ENCODE measurements at regions not wholly inside any gene's neighbourhood (a gene's known extent, or its start where the extent isn't known, plus 50 kb on each side); places are given as distances from the start of the nearest gene placed in this dataset.

DNA sequence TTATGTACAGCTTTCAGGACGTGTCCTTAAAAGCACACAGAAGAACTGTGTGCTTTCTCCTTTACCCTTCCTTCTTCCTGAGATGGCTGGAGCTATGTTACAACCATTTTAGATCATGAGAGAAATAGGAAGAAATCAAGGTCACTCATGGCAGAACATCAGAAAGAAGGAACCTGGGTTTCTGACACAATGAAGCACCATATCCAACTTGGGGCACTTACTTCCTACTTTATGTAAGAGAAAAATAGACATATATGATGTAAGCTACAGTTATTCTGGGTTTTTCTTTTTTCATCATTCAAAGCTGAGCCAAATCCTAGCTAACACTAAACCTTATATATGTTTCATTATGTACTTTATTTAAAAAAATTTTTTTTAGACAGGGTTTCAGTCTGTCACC lies 79.5 kb downstream of the FAM161A start:
- 0 to 50% (median 31%) methylated on average over 1 of the region's 1 CpG; no CpG with 5 or more reads in 3 of the 10 experiments for WGBS, 10 experiments
- H3K27ac ChIP-seq = no peak overlapping the region
- ATAC-seq (replicated peaks in 6 of 8) = no peak
- no peak overlapping the region for H3K4me3 ChIP-seq
- no peaks in the 10 kb centered on the region for H3K4me1 ChIP-seq (replicated peaks in 1 of 2)
- in situ Hi-C loops (cut with MboI; ENCODE audit: low pct_unique_long_range_greater_than_20kb in 2 of 9, low sequenced_read_pairs in 9 of 9, unreplicated experiment in 9 of 9) = loop anchor here in 1 of 9 experiments (25.0 kb wide), 1 partner anchor 88 kb away; the partner anchor contains the start of gene FAM161A

DNA sequence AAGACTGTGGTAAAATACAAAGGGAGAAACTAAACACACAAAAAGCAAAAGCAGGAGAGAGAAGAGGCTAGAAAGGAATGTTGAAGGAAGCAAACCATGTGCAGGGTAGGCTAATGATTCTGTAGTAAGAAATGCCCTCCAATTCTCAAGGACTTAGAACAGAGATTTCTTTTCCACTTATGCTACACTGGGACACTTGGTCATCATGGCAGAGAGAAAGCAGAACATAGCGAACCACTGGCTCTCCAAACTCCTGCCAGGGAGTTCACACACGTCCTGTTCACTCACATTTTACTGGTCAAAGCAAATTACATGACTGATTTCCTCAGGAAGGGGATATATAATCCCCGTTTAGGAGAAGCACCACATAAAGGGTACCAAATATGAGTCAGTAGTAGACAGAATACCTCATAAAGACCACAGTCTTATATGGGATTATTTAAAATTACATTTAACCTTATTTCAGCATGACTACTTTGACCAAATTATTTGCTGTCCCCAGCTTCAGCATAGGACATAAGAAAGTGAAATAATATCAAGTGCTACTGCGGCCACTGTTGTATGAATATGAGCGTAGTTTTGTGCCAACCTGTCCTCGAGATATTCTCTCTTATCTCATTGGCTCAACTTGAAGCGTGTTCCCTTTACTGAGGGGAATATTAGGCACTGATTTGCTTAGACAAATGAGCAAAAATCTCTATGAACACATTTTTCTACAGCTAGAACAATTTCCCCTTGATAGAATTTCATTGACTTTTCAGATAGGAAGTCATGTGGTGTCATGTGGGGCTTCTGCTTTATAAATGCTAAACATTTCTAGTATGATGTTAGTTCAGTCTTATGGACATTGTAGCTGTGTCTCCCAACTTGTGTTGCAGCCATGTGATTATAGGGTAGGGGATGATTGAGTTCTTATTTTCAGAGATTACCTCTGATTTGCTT lies 81.7 kb downstream of the FAM161A start:
- WGBS, 10 experiments = 40 to 92% (median 67%) methylated on average over 1 to 7 of the region's 7 CpGs
- no peaks in the 10 kb centered on the region for H3K4me1 ChIP-seq (replicated peaks in 1 of 2)
- H3K27ac ChIP-seq = no peak overlapping the region
- in situ Hi-C loops (cut with MboI; ENCODE audit: low pct_unique_long_range_greater_than_20kb in 2 of 9, low sequenced_read_pairs in 9 of 9, unreplicated experiment in 9 of 9) = loop anchor here in 1 of 9 experiments (25.0 kb wide), 1 partner anchor 90 kb away; the partner anchor contains the start of gene FAM161A
- no peak for ATAC-seq (replicated peaks in 6 of 8)
- H3K4me3 ChIP-seq = no peak overlapping the region

DNA sequence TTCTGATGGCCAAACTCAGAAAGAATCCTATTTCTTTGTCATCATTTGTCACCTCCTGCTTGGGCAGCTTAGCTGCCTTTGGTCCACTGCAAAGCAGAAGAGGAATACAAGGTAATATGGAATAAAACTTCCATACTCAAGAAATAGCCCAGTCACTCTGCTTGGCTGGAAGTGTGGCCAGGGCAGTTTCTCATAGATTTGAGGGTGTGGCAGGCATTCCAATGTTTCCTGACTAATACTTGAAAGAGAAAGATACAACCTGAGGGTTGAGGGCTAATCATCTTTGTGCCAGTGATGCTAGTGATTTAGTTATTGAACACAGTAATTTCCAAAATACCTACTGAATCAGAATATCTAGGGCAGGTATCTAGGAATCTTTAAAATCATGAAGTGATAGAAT lies 83.1 kb downstream of the FAM161A start:
- no peak overlapping the region for H3K27ac ChIP-seq
- in situ Hi-C loops (cut with MboI; ENCODE audit: low pct_unique_long_range_greater_than_20kb in 2 of 9, low sequenced_read_pairs in 9 of 9, unreplicated experiment in 9 of 9) = loop anchor here in 1 of 9 experiments (25.0 kb wide), 1 partner anchor 92 kb away; the partner anchor contains the start of gene FAM161A
- H3K4me1 ChIP-seq (replicated peaks in 1 of 2) = no peaks in the 10 kb centered on the region
- H3K4me3 ChIP-seq = no peak overlapping the region
- peak in 2 of 8 experiments; percentile 88 to 97 for ATAC-seq (replicated peaks in 6 of 8)

DNA sequence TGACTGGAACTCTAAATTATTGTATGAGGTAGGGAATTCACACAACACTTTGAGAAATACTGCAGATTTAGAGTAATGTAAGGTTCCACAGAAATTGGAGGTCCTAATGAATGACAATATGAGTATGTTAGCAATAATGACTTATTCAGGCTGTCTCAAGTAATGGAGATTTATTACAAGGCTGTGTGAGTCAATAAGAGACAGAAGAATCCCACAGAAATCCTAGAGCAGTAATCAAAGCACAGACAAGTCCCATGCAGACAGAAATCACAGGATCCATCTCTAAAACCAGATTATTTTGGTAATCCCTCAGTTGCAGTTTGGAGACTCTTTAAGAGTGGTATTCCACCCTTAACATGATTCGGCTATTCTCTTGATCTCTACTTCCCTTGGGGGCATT lies 83.6 kb downstream of the FAM161A start:
- no peak overlapping the region for H3K4me3 ChIP-seq
- peak in 3 of 8 experiments; percentile 15 to 72 (median 70) for ATAC-seq (replicated peaks in 6 of 8)
- in situ Hi-C loops (cut with MboI; ENCODE audit: low pct_unique_long_range_greater_than_20kb in 2 of 9, low sequenced_read_pairs in 9 of 9, unreplicated experiment in 9 of 9) = loop anchor here in 1 of 9 experiments (25.0 kb wide), 1 partner anchor 92 kb away; the partner anchor contains the start of gene FAM161A

DNA sequence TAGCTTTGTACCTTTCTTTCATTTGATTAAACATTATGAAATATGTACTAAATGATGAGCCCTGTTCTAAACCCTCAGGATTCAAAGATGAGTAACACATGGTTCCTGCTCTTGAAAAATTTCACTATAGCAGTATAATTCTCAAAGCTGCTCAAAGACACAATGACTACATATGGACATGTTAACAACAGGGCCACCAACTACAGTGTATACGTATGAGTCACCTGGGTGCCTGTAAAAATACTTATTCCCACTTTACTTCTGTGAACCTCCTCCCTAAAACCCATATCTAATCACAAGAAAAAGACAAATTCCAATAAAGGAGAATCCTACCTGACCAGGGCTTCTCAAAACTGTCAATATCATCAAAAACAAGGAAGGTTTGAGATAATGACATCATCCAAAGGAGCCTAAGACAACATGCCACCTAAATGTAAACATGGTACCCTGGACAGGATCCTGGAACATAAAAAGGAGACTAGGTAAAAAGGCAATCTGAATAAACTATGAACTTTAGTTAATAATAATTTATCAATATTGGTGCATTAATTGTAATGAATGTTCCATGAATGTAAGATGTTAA lies 84.7 kb downstream of the FAM161A start:
- H3K4me3 ChIP-seq = no peak overlapping the region
- in situ Hi-C loops (cut with MboI; ENCODE audit: low pct_unique_long_range_greater_than_20kb in 2 of 9, low sequenced_read_pairs in 9 of 9, unreplicated experiment in 9 of 9) = loop anchor here in 1 of 9 experiments (25.0 kb wide), 1 partner anchor 93 kb away; the partner anchor contains the start of gene FAM161A
- 18 to 100% (median 44%) methylated on average over 1 of the region's 1 CpG; no CpG with 5 or more reads in 6 of the 10 experiments for WGBS, 10 experiments
- no peak overlapping the region for H3K27ac ChIP-seq
- ATAC-seq (replicated peaks in 6 of 8) = no peak
- H3K4me1 ChIP-seq (replicated peaks in 1 of 2) = peaks cover 0 to 2% of the 10 kb centered on the region in 2 donors

More for the DNA sequence above, 83.6 kb downstream of the FAM161A start:
- H3K27ac ChIP-seq = no peak overlapping the region
- 17 to 92% (median 59%) methylated on average over 1 of the region's 1 CpG; no CpG with 5 or more reads in 4 of the 10 experiments for WGBS, 10 experiments
- H3K4me1 ChIP-seq (replicated peaks in 1 of 2) = no peaks in the 10 kb centered on the region

DNA sequence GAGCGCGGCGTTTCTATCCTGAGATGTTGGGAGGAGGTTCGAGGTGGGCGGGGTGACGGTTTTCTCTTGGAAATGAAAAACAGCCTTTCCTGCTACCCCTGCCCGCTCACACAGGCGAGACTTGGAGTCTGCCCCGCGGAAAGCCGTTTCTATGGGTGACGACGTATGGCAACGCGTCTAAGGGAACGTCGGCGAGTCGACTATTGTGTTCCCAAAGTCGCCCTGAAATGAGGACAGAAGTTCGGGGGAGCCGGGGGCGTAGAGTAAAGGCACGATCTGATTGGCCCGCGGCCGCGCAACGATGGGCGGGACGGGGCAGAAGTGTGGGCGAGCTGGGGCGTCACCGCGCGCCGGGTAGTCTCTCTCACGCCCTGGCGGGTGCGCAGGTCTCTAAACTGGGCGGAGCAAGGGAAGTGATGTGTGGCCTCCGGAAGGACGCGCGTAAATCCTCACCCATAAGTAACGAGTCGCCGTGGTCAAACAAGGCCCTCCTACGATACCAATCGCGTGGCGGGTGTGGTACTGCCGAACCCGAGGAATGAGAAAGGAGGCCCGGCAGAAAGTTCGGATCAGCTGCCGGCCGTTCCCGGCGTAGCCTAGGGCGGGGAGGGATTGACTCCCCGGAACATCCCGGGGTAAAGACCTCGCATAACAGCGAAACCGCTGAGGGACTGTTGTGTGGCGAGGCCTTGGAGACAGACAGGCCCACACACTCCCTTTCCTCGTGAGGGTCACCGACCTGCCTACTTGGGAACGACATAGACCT lies 89.6 kb downstream of the FAM161A start:
- peak; percentile 93 to 96 (median 95) for ATAC-seq (replicated peaks in 6 of 8)
- 0 to 15% (median 4%) methylated on average over 1 to 18 of the region's 70 CpGs; no CpG with 5 or more reads in 4 of the 10 experiments for WGBS, 10 experiments
- Histone ChIP-seq H3K4me1 (replicated peaks in 1 of 2) (peaks cover 0 to 2% of the 10 kb centered on the region in 2 donors), H3K27ac (peak overlapping the region; percentile 96 to 97), H3K4me3 (peak overlapping the region; percentile 57 to 84 (median 60))
- in situ Hi-C loops (cut with MboI; ENCODE audit: low pct_unique_long_range_greater_than_20kb in 2 of 9, low sequenced_read_pairs in 9 of 9, unreplicated experiment in 9 of 9) = loop anchor here in 1 of 9 experiments (25.0 kb wide), 1 partner anchor 98 kb away; the partner anchor contains the start of gene FAM161A

DNA sequence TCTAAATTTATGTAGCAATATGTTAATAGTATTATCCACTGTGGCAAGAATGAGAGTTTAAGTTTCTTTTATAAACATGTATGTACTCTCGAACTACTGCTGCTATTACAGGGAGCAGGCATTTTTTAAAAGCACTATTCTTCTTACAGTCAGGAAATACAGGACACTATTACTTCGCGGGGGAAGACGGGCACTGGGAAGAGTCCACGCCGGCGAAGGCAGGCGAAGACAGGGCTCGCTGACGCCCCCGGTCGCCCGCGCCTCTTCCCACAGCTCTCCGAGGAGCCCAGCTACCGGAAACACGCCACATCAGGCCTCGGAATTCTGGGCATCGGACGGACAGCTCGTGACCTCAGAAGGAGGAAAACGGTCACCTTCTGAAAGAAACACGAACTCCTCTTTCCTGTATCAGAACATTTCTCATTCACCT lies 90.2 kb downstream of the FAM161A start:
- in situ Hi-C loops (cut with MboI; ENCODE audit: low pct_unique_long_range_greater_than_20kb in 2 of 9, low sequenced_read_pairs in 9 of 9, unreplicated experiment in 9 of 9) = loop anchor here in 1 of 9 experiments (25.0 kb wide), 1 partner anchor 99 kb away; the partner anchor contains the start of gene FAM161A
- peak; percentile 53 to 72 (median 68) for ATAC-seq (replicated peaks in 6 of 8)
- WGBS, 10 experiments = 0 to 10% (median 0%) methylated on average over 1 to 9 of the region's 23 CpGs; no CpG with 5 or more reads in 2 of the 10 experiments

DNA sequence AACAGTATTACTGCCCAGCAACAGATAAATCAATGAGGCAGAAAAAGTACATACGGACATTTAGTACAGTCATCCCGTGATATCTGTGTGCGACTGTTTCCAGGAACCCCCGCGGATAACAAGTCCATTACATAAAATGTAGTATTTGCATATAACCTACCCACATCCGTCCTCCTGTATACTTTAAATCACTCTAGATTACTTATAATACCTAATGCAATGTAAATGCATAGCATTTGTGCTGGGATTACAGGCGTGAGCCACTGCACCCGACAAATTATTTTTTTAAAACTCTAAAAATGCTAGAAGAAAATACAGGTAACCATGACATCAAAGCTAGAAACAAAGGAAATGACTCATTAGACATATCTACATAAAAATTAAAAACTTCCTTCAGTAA lies 91.6 kb downstream of the FAM161A start:
- in situ Hi-C loops (cut with MboI; ENCODE audit: low pct_unique_long_range_greater_than_20kb in 2 of 9, low sequenced_read_pairs in 9 of 9, unreplicated experiment in 9 of 9) = loop anchor here in 1 of 9 experiments (25.0 kb wide), 1 partner anchor 100 kb away; the partner anchor contains the start of gene FAM161A
- WGBS, 10 experiments = 87 to 100% (median 90%) methylated on average over 2 to 8 of the region's 8 CpGs; no CpG with 5 or more reads in 1 of the 10 experiments
- Histone ChIP-seq H3K4me1 (replicated peaks in 1 of 2) (peaks cover 0 to 2% of the 10 kb centered on the region in 2 donors), H3K27ac (no peak overlapping the region), H3K4me3 (peak overlapping the region in 2 of 5 donors; percentile 1 to 5)
- ATAC-seq (replicated peaks in 6 of 8) = no peak

More for the DNA sequence above, 90.2 kb downstream of the FAM161A start:
- H3K4me1 ChIP-seq (replicated peaks in 1 of 2) = peaks cover 0 to 2% of the 10 kb centered on the region in 2 donors
- H3K27ac ChIP-seq = peak overlapping the region; percentile 94 to 97
- H3K4me3 ChIP-seq = peak overlapping the region; percentile 57 to 84 (median 60)

DNA sequence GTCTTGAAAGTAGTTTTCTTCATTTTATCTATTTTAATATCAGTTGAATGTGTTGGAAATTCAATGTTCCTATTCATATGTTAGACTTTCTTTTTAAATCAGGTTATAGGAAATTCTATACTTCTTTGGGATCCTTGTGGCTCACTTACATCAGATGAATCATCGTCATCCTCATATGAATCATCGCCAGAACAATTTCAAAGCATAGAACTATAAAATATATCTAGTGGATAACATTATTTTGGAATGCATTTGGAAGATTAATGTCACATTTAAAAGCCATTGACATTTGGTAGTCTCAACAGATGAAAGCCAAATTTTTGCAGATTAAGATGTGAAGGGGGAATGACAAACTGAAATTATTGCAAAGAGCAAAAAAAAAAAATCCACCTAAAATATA lies 94.1 kb downstream of the FAM161A start:
- no peak overlapping the region for H3K27ac ChIP-seq
- WGBS, 10 experiments = 0 to 100% (median 83%) methylated on average over 2 of the region's 2 CpGs; no CpG with 5 or more reads in 1 of the 10 experiments
- H3K4me1 ChIP-seq (replicated peaks in 1 of 2) = peaks cover 0 to 1% of the 10 kb centered on the region in 2 donors
- no peak overlapping the region for H3K4me3 ChIP-seq
- in situ Hi-C loops (cut with MboI; ENCODE audit: low pct_unique_long_range_greater_than_20kb in 2 of 9, low sequenced_read_pairs in 9 of 9, unreplicated experiment in 9 of 9) = loop anchor here in 1 of 9 experiments (25.0 kb wide), 1 partner anchor 103 kb away; the partner anchor contains the start of gene FAM161A
- no peak for ATAC-seq (replicated peaks in 6 of 8)

DNA sequence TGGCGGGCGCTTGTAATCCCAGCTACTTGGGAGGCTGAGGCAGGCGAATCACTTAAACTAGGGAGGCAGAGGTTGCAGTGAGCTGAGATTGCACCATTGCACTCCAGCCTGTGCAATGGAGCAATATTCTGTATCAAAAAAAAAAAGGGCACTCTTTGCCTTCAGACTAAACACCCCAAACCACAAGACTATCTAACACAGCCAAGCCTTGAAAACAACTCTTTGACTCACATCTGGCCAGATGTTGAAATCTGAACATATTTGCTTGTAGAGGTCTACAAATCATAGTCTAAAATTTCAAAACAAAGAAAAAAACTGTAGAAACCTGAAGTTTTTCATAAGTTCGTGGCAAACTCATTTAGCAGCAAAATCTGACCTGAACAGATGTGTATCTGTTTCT lies 94.9 kb downstream of the FAM161A start:
- in situ Hi-C loops (cut with MboI; ENCODE audit: low pct_unique_long_range_greater_than_20kb in 2 of 9, low sequenced_read_pairs in 9 of 9, unreplicated experiment in 9 of 9) = loop anchor here in 1 of 9 experiments (25.0 kb wide), 1 partner anchor 103 kb away; the partner anchor contains the start of gene FAM161A
- H3K27ac ChIP-seq = no peak overlapping the region
- WGBS, 10 experiments = 0 to 100% (median 78%) methylated on average over 1 to 4 of the region's 4 CpGs; no CpG with 5 or more reads in 1 of the 10 experiments
- no peak overlapping the region for H3K4me3 ChIP-seq
- ATAC-seq (replicated peaks in 6 of 8) = peak in 1 of 8 experiments; percentile 8
- H3K4me1 ChIP-seq (replicated peaks in 1 of 2) = no peaks in the 10 kb centered on the region

DNA sequence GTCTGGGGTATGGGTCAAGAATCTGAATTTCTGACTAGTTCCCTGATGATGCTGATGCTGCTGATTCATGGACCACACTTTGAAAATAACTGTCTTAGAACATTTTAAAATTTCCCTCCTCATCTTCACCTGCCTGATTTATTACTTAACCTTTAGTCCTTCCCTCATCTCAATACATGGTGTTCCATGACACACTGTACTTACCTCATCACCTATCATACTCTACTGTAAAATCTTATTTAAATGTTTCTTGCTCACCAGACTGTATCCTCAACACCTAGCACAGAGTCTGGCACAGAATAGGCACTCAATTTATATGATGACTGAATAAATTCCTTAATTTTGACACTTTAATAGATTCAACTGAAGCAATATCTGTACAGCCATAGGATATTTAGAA lies 95.7 kb downstream of the FAM161A start:
- no peak overlapping the region for H3K27ac ChIP-seq
- H3K4me3 ChIP-seq = no peak overlapping the region
- no peaks in the 10 kb centered on the region for H3K4me1 ChIP-seq (replicated peaks in 1 of 2)
- no peak for ATAC-seq (replicated peaks in 6 of 8)
- in situ Hi-C loops (cut with MboI; ENCODE audit: low pct_unique_long_range_greater_than_20kb in 2 of 9, low sequenced_read_pairs in 9 of 9, unreplicated experiment in 9 of 9) = loop anchor here in 1 of 9 experiments (25.0 kb wide), 1 partner anchor 104 kb away; the partner anchor contains the start of gene FAM161A

DNA sequence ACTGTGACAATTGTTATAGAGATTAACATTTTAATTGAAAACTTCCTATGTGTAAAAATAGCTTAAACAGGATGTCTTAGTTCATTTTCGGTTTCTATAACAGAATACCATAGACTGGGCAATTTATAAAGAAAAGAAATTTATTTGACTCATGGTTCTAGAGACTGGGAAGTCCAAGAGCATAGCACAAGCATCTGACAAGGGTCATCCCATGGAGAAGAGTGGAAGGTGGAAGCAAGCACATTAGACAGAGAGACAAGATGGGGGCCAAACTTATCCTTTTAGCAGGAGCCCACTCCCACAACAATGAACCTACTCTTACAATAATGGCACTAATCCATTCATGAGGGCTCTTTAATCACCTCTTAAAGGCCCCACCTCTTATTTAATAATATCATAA lies 100.3 kb downstream of the FAM161A start:
- no peak overlapping the region for H3K27ac ChIP-seq
- no peak for ATAC-seq (replicated peaks in 6 of 8)
- H3K4me1 ChIP-seq (replicated peaks in 1 of 2) = no peaks in the 10 kb centered on the region
- in situ Hi-C loops (cut with MboI; ENCODE audit: low pct_unique_long_range_greater_than_20kb in 2 of 9, low sequenced_read_pairs in 9 of 9, unreplicated experiment in 9 of 9) = loop anchor here in 1 of 9 experiments (25.0 kb wide), 1 partner anchor 109 kb away; the partner anchor contains the start of gene FAM161A
- H3K4me3 ChIP-seq = no peak overlapping the region
- WGBS, 10 experiments = 0 to 80% (median 50%) methylated on average over 1 of the region's 1 CpG; no CpG with 5 or more reads in 3 of the 10 experiments

Measured in motor neuron (in vitro differentiated cells).